NB4 (cell line): ENCODE measurements at regions not wholly inside any gene's neighbourhood (a gene's known extent, or its start where the extent isn't known, plus 50 kb on each side); places are given as distances from the start of the nearest gene placed in this dataset.

Source experiments
- DNase-seq: peaks from one replicate; pipeline ENCODE4 v3.0.0; 2010; ENCODE audit warnings: low read depth
- H3K4me3 ChIP-seq: one replicate; pipeline ENCODE4 v1.5.1; 2011; ENCODE audit warnings: mild to moderate bottlenecking, low read depth, low read length, moderate library complexity
- CTCF ChIP-seq: IDR thresholded peaks from one replicate; pipeline ENCODE4 v1.5.1; 2012; ENCODE audit warnings: low read depth, low read length
- MAX ChIP-seq: IDR thresholded peaks from 2 replicates; pipeline ENCODE4 v1.6.1; 2011; ENCODE audit warnings: low read depth, low read length
- MYC ChIP-seq: IDR thresholded peaks from 2 replicates; pipeline ENCODE4 v1.6.1; 2011; ENCODE audit warnings: low read depth, low read length
- POLR2A ChIP-seq: IDR thresholded peaks from 2 replicates; pipeline ENCODE4 v1.6.1; 2011; ENCODE audit warnings: mild to moderate bottlenecking; ENCODE audit not compliant: insufficient read length; ENCODE audit errors: extremely low read depth

- no peak for TF ChIP-seq MYC
- H3K4me3 ChIP-seq: no peak overlapping the region
- DNase-seq: no peak
Observed at GRCh38 chr1:195026792-195027191, 1581.4 kb downstream of the KCNT2 start.

- DNase-seq: no peak
- H3K4me3 ChIP-seq: no peak overlapping the region
- TF ChIP-seq CTCF: no peak
- TF ChIP-seq MAX: no peak
- TF ChIP-seq MYC: no peak
- no peak for TF ChIP-seq POLR2A
Observed at GRCh38 chr1:195019385-195019784, 1588.9 kb downstream of the KCNT2 start.

- TF ChIP-seq MYC: no peak
- no peak overlapping the region for H3K4me3 ChIP-seq
- no peak for DNase-seq
Observed at GRCh38 chr1:195012995-195013394, 1595.2 kb downstream of the KCNT2 start.

GRCh38 chr1:195005338-195005737, 1602.9 kb downstream of the KCNT2 start:
- no peak overlapping the region for H3K4me3 ChIP-seq
- no peak for TF ChIP-seq MYC
- TF ChIP-seq MAX: no peak
- no peak for TF ChIP-seq CTCF
- no peak for TF ChIP-seq POLR2A
- DNase-seq: no peak

- DNase-seq: no peak
- H3K4me3 ChIP-seq: no peak overlapping the region
- TF ChIP-seq CTCF (no peak), MYC (no peak), MAX (no peak), POLR2A (no peak)
Observed at GRCh38 chr1:194990483-194990882, 1617.8 kb downstream of the KCNT2 start.

GRCh38 chr1:194975913-194976312, 1632.3 kb downstream of the KCNT2 start:
- no peak for TF ChIP-seq CTCF
- no peak for TF ChIP-seq POLR2A
- no peak for TF ChIP-seq MYC
- TF ChIP-seq MAX: no peak
- no peak overlapping the region for H3K4me3 ChIP-seq
- no peak for DNase-seq

DNA sequence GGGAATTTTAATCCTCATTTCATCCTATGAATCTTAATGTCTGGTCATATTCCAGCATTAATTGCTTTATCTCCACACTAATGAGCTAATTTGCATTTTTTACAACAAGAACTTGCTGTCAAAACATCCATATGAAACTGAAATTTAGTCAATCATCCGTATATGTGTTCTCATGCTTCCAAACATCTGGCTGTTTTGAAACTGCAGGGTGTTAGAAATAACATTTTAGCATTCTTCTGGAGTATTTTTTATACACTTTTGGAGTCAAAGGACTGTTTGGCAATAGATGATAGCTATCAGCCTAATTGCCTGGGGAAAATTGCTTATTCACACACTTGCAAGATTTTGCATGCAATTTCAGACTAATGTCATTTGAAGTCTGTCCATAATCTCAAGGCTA, 1639.3 kb downstream of the KCNT2 start:
- no peak overlapping the region for H3K4me3 ChIP-seq
- DNase-seq: no peak
- TF ChIP-seq POLR2A (no peak), MYC (no peak), MAX (no peak), CTCF (no peak)
